HK-2 (cell line): ENCODE measurements at regions not wholly inside any gene's neighbourhood (a gene's known extent, or its start where the extent isn't known, plus 50 kb on each side); places are given as distances from the start of the nearest gene placed in this dataset.

Experiments
- DNase-seq: peaks from one replicate; pipeline ENCODE4 v3.0.0-alpha.2; 2018; ENCODE audit not compliant: unreplicated experiment

- DNase-seq, result no peak
Measured at GRCh38 chr9:120212853-120213200, 367.1 kb downstream of the CDK5RAP2 start.

- DNase-seq, result no peak
Measured at GRCh38 chr9:120212153-120212852, 367.7 kb downstream of the CDK5RAP2 start.

GRCh38 chr9:120210274-120210673, 369.7 kb downstream of the CDK5RAP2 start:
- DNase-seq, result no peak

- no peak for DNase-seq
Measured at GRCh38 chr9:120202856-120203654, 376.9 kb downstream of the CDK5RAP2 start.

GRCh38 chr9:120198027-120198426, 381.9 kb downstream of the CDK5RAP2 start:
- no peak for DNase-seq

- no peak for DNase-seq
Measured at GRCh38 chr9:120197605-120198004, 382.4 kb downstream of the CDK5RAP2 start.

- no peak for DNase-seq
Measured at GRCh38 chr9:120191141-120191540, 388.8 kb downstream of the CDK5RAP2 start.

GRCh38 chr9:120187758-120188157, 392.2 kb downstream of the CDK5RAP2 start:
- no peak for DNase-seq

- no peak for DNase-seq
Measured at GRCh38 chr9:120186276-120186675, 393.7 kb downstream of the CDK5RAP2 start.

- no peak for DNase-seq
Measured at GRCh38 chr9:120184266-120184665, 395.7 kb downstream of the CDK5RAP2 start.

- no peak for DNase-seq
Measured at GRCh38 chr9:120183615-120184014, 396.4 kb downstream of the CDK5RAP2 start.

- DNase-seq, result no peak
Measured at GRCh38 chr9:120182011-120182410, 398.0 kb downstream of the CDK5RAP2 start.

- DNase-seq, result no peak
Measured at GRCh38 chr9:120177121-120177520, 402.8 kb downstream of the CDK5RAP2 start.

GRCh38 chr9:120175031-120175430, 404.9 kb downstream of the CDK5RAP2 start:
- no peak for DNase-seq

GRCh38 chr9:120161776-120162175, 418.2 kb downstream of the CDK5RAP2 start:
- DNase-seq, result no peak

- no peak for DNase-seq
Measured at GRCh38 chr9:120158221-120158620, 421.7 kb downstream of the CDK5RAP2 start.

GRCh38 chr9:120156376-120156775, 423.6 kb downstream of the CDK5RAP2 start:
- DNase-seq, result no peak

GRCh38 chr9:120153258-120153657, 426.7 kb downstream of the CDK5RAP2 start:
- no peak for DNase-seq

GRCh38 chr9:120152295-120152694, 427.7 kb downstream of the CDK5RAP2 start:
- no peak for DNase-seq

- DNase-seq, result no peak
Measured at GRCh38 chr9:120151806-120152205, 428.2 kb downstream of the CDK5RAP2 start.

- no peak for DNase-seq
Measured at GRCh38 chr9:120151149-120151548, 428.8 kb downstream of the CDK5RAP2 start.

- no peak for DNase-seq
Measured at GRCh38 chr9:120138955-120139354, 441.0 kb downstream of the CDK5RAP2 start.

GRCh38 chr9:120137186-120137840, 442.7 kb downstream of the CDK5RAP2 start:
- DNase-seq, result no peak
